Trophoblast cell (in vitro differentiated cells and primary cell): ENCODE measurements at regions not wholly inside any gene's neighbourhood (a gene's known extent, or its start where the extent isn't known, plus 50 kb on each side); places are given as distances from the start of the nearest gene placed in this dataset.

ENCODE experiments used
- DNase-seq, 2 donors: peaks; one replicate each; pipeline ENCODE4 v3.0.0-alpha.2; 2016
- H2AFZ ChIP-seq: 2 replicates; pipeline ENCODE4 v1.6.1; 2013; ENCODE audit warnings: low read length, moderate library complexity, mild to moderate bottlenecking; ENCODE audit not compliant: insufficient read depth, poor library complexity
- H2AK5ac ChIP-seq: 2 replicates; pipeline ENCODE4 v1.6.1; 2013; ENCODE audit warnings: mild to moderate bottlenecking, low read length
- H2BK120ac ChIP-seq: 2 replicates; pipeline ENCODE4 v1.6.1; 2013; ENCODE audit warnings: low read length, mild to moderate bottlenecking, moderate library complexity; ENCODE audit not compliant: insufficient read depth, poor library complexity
- H2BK12ac ChIP-seq: 2 replicates; pipeline ENCODE4 v1.6.1; 2013; ENCODE audit warnings: mild to moderate bottlenecking, low read length, moderate library complexity
- H2BK5ac ChIP-seq: 2 replicates; pipeline ENCODE4 v1.6.1; 2013; ENCODE audit warnings: low read length, low read depth, moderate library complexity, mild to moderate bottlenecking; ENCODE audit not compliant: poor library complexity
- H3K14ac ChIP-seq: 2 replicates; pipeline ENCODE4 v1.6.1; 2013; ENCODE audit warnings: mild to moderate bottlenecking, low read length
- H3K18ac ChIP-seq: 2 replicates; pipeline ENCODE4 v1.6.1; 2013; ENCODE audit warnings: mild to moderate bottlenecking, low read length
- H3K23ac ChIP-seq: 2 replicates; pipeline ENCODE4 v1.6.1; 2013; ENCODE audit warnings: low read length
- H3K27ac ChIP-seq: 2 replicates; pipeline ENCODE4 v1.5.1; 2013; ENCODE audit warnings: low read depth, mild to moderate bottlenecking, inconsistent platforms, low read length, moderate library complexity
- H3K27me3 ChIP-seq: 2 replicates; pipeline ENCODE4 v1.6.1; 2013; ENCODE audit warnings: inconsistent platforms, mild to moderate bottlenecking, low read length, moderate library complexity; ENCODE audit not compliant: insufficient read depth
- H3K36me3 ChIP-seq, 2 experiments: 1 replicate in 1 of 2; 2 replicates in 1 of 2; pipeline ENCODE4 v1.6.1; 2013; ENCODE audit warnings: low read length in 2 of 2, mild to moderate bottlenecking in 2 of 2, moderate library complexity in 1 of 2; ENCODE audit not compliant: insufficient read depth in 2 of 2, control insufficient read depth in 1 of 2
- H3K4ac ChIP-seq: 2 replicates; pipeline ENCODE4 v1.6.1; 2013; ENCODE audit warnings: low read depth, mild to moderate bottlenecking, low read length, moderate library complexity
- H3K4me1 ChIP-seq, 2 experiments: 1 replicate in 1 of 2; 2 replicates in 1 of 2; pipeline ENCODE4 v1.6.1; 2013; ENCODE audit warnings: low read length in 2 of 2, mild to moderate bottlenecking in 2 of 2, moderate library complexity in 1 of 2; ENCODE audit not compliant: insufficient read depth in 2 of 2, control insufficient read depth in 1 of 2
- H3K4me2 ChIP-seq: 2 replicates; pipeline ENCODE4 v1.6.1; 2013; ENCODE audit warnings: inconsistent platforms, mild to moderate bottlenecking, low read length, moderate library complexity
- H3K4me3 ChIP-seq: 2 replicates; pipeline ENCODE4 v1.5.1; 2013; ENCODE audit warnings: mild to moderate bottlenecking, low read depth, low read length, inconsistent platforms
- H3K79me1 ChIP-seq: one replicate; pipeline ENCODE4 v1.6.1; 2013; ENCODE audit warnings: low read length
- H3K79me2 ChIP-seq: 2 replicates; pipeline ENCODE4 v1.6.1; 2013; ENCODE audit warnings: low read length, mild to moderate bottlenecking; ENCODE audit not compliant: control insufficient read depth, insufficient read depth, poor library complexity
- H3K9ac ChIP-seq: 2 replicates; pipeline ENCODE4 v1.6.1; 2013; ENCODE audit warnings: mild to moderate bottlenecking, low read length
- H3K9me3 ChIP-seq: 2 replicates; pipeline ENCODE4 v1.6.1; 2013; ENCODE audit warnings: low read depth, mild to moderate bottlenecking, control low read depth, inconsistent platforms, low read length; ENCODE audit not compliant: insufficient read depth
- H4K12ac ChIP-seq: 2 replicates; pipeline ENCODE4 v1.6.1; 2013; ENCODE audit warnings: low read depth, mild to moderate bottlenecking, low read length, moderate library complexity
- H4K8ac ChIP-seq: 2 replicates; pipeline ENCODE4 v1.6.1; 2013; ENCODE audit warnings: low read depth, mild to moderate bottlenecking, low read length, moderate library complexity
- H4K91ac ChIP-seq: one replicate; pipeline ENCODE4 v1.6.1; 2013; ENCODE audit warnings: low read depth, mild to moderate bottlenecking, low read length, moderate library complexity
- WGBS: extraction: QIAGEN DNeasy Blood & Tissue Kit; methylation state at CpG from one replicate; pipeline ENCODE4 v1.1.7; 2013; ENCODE audit warnings: missing lambda C conversion rate; ENCODE audit not compliant: insufficient read length, insufficient coverage; ENCODE audit errors: extremely low coverage; 5-methylcytosine and 5-hydroxymethylcytosine counted together

DNA sequence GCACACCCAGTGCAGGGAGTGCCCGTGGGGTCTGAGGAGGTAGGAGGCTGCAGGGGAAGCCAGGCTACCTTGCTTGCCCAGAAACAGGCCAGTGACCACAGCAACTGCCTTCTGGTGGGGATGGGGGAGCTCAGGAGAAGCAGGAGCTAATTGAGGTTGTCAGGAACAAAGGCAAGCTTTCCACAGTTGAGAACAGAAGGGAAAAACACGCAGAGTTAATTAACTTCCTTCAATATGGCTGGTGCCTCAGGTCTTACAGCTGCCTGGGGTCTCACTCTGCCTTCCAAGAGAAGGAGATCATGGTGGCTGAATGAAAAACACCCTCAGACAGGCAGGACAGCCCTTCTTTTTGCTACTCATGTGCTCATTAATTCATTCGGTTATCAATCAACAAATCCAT, 127.9 kb upstream of the SYT13 start:
- Histone ChIP-seq H3K4me1 (peaks cover 17 to 19% of the 10 kb centered on the region in 2 experiments), H3K9me3 (no peaks in the 10 kb centered on the region), H3K18ac (no peak overlapping the region), H2BK12ac (no peak overlapping the region), H2AFZ (no peak overlapping the region), H3K23ac (no peak overlapping the region), H2BK5ac (no peak overlapping the region), H3K27me3 (no peaks in the 10 kb centered on the region), H3K27ac (no peak overlapping the region), H4K91ac (no peak overlapping the region), H3K4me2 (no peak overlapping the region), H3K79me1 (no peaks in the 10 kb centered on the region), H2AK5ac (no peak overlapping the region), H2BK120ac (no peak overlapping the region), H4K12ac (no peak overlapping the region), H3K14ac (no peak overlapping the region), H3K36me3 (no peaks in the 10 kb centered on the region), H3K79me2 (no peaks in the 10 kb centered on the region), H3K4ac (no peak overlapping the region), H3K4me3 (peak overlapping the region; percentile 13), H4K8ac (no peak overlapping the region), H3K9ac (no peak overlapping the region)
- DNase-seq = no peak
- WGBS = no CpG with 5 or more reads among the region's 3 CpGs

DNA sequence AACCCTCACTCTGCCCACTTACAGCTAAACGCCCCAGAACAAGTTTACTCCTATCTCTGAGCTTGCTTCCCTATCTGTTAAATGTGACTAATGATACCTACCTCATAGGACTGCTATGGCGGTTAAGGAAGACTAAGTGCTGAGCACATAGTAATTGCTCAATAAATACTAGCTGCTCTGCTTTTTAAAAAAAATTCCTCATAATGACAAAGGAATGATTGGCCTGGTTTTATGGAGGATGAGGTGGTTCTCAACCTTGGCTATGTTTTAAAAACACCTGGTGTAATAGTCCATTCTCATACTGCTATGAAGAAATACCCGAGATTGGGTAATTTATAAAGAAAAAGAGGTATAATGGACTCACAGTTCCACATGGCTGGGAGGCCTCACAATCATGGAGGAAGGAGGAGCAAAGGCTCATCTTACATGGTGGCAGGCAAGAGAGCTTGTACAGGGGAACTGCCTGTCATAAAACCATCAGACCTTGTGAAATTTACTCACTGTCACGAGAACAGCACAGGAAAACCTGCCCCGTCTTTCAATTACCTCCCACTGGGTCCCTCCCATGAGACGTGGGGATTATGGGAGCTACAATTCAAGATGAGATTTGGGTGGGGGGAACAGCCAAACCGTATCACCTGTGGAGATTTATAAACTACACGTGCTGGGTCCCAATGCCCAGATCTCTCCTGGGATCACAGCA, 127.2 kb upstream of the SYT13 start:
- no peak overlapping the region for H4K91ac ChIP-seq
- no peaks in the 10 kb centered on the region for H3K79me1 ChIP-seq
- H2AK5ac ChIP-seq = no peak overlapping the region
- no peak overlapping the region for H3K18ac ChIP-seq
- H2AFZ ChIP-seq = no peak overlapping the region
- no peak overlapping the region for H2BK120ac ChIP-seq
- H3K4me3 ChIP-seq = no peak overlapping the region
- no peak overlapping the region for H3K27ac ChIP-seq
- no peak overlapping the region for H2BK5ac ChIP-seq
- H3K79me2 ChIP-seq = no peaks in the 10 kb centered on the region
- WGBS = no CpG with 5 or more reads among the region's 8 CpGs
- no peak overlapping the region for H3K14ac ChIP-seq
- no peaks in the 10 kb centered on the region for H3K36me3 ChIP-seq
- no peak overlapping the region for H3K23ac ChIP-seq
- no peak overlapping the region for H3K4me2 ChIP-seq
- H4K8ac ChIP-seq = no peak overlapping the region
- H3K4me1 ChIP-seq = peaks cover 17 to 19% of the 10 kb centered on the region in 2 experiments
- H3K27me3 ChIP-seq = no peaks in the 10 kb centered on the region
- DNase-seq = peak; percentile 33 to 80
- H4K12ac ChIP-seq = no peak overlapping the region
- no peak overlapping the region for H3K4ac ChIP-seq
- H3K9me3 ChIP-seq = no peaks in the 10 kb centered on the region
- H2BK12ac ChIP-seq = no peak overlapping the region
- H3K9ac ChIP-seq = no peak overlapping the region

DNA sequence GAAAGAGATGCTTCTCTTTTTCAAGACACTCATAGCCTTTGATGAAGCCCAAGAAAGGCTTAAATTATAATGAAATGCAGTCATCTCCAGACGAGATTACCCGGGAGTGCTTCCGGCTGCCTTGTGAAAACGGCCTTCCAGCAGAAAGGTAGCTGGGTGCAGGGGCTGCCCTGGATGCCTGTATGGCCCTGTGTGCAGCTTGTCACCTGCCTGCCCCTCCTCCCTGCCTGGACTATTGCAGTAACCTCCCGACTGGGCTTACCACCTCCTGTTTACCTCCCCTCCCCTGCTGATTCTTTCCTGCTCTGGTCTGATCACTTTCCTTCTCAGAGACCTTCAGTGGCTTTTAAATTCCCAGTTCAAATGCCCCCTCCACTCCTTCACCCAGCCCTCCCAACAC, 126.4 kb upstream of the SYT13 start:
- H3K9ac ChIP-seq = no peak overlapping the region
- no peak for DNase-seq
- H3K79me2 ChIP-seq = no peaks in the 10 kb centered on the region
- no peak overlapping the region for H2AK5ac ChIP-seq
- no peak overlapping the region for H2BK12ac ChIP-seq
- H4K8ac ChIP-seq = no peak overlapping the region
- H3K23ac ChIP-seq = no peak overlapping the region
- H3K4me1 ChIP-seq = peaks cover 17 to 19% of the 10 kb centered on the region in 2 experiments
- no peak overlapping the region for H3K18ac ChIP-seq
- H3K14ac ChIP-seq = no peak overlapping the region
- H3K4ac ChIP-seq = no peak overlapping the region
- H3K27ac ChIP-seq = no peak overlapping the region
- no peak overlapping the region for H4K12ac ChIP-seq
- H3K9me3 ChIP-seq = no peaks in the 10 kb centered on the region
- no CpG with 5 or more reads among the region's 5 CpGs for WGBS
- H2BK120ac ChIP-seq = no peak overlapping the region
- H3K4me3 ChIP-seq = no peak overlapping the region
- H3K36me3 ChIP-seq = no peaks in the 10 kb centered on the region
- H3K27me3 ChIP-seq = no peaks in the 10 kb centered on the region
- no peak overlapping the region for H2BK5ac ChIP-seq
- no peak overlapping the region for H3K4me2 ChIP-seq
- no peaks in the 10 kb centered on the region for H3K79me1 ChIP-seq
- H2AFZ ChIP-seq = no peak overlapping the region
- no peak overlapping the region for H4K91ac ChIP-seq

DNA sequence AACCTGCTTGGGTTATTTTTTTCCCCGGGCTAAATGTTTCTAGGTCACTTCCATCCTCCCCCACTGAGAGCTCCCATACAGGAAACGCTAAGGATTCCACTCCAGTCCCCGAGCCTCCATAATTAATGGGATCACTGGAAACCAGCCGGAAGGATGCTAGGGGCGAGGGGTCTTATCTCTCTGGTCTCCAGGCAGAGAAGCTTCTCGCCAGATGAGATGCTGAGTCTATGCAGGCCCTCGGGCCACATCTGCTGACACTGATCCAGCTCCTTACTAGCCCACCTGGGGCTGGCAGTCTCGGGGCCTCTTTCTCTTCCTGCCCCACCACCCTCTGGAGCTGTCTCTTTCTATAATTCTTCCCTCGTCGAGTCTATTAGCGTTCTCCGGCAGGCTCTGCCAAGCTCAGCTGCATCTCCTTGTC, 125.9 kb upstream of the SYT13 start:
- no peak for DNase-seq
- H2BK12ac ChIP-seq = no peak overlapping the region
- no peak overlapping the region for H3K4ac ChIP-seq
- no peak overlapping the region for H3K23ac ChIP-seq
- no peak overlapping the region for H3K18ac ChIP-seq
- H3K36me3 ChIP-seq = no peaks in the 10 kb centered on the region
- H2AK5ac ChIP-seq = no peak overlapping the region
- no peaks in the 10 kb centered on the region for H3K79me2 ChIP-seq
- H4K8ac ChIP-seq = no peak overlapping the region
- H3K4me1 ChIP-seq = peaks cover 17 to 19% of the 10 kb centered on the region in 2 experiments
- no peak overlapping the region for H2BK120ac ChIP-seq
- H3K4me3 ChIP-seq = no peak overlapping the region
- no peaks in the 10 kb centered on the region for H3K79me1 ChIP-seq
- H3K9me3 ChIP-seq = no peaks in the 10 kb centered on the region
- no peak overlapping the region for H3K4me2 ChIP-seq
- no peaks in the 10 kb centered on the region for H3K27me3 ChIP-seq
- H3K14ac ChIP-seq = no peak overlapping the region
- no peak overlapping the region for H4K12ac ChIP-seq
- no CpG with 5 or more reads among the region's 12 CpGs for WGBS
- no peak overlapping the region for H2AFZ ChIP-seq
- no peak overlapping the region for H3K9ac ChIP-seq
- H4K91ac ChIP-seq = no peak overlapping the region
- H2BK5ac ChIP-seq = no peak overlapping the region
- no peak overlapping the region for H3K27ac ChIP-seq
